GM06990 (cell line): ENCODE measurements at regions not wholly inside any gene's neighbourhood (a gene's known extent, or its start where the extent isn't known, plus 50 kb on each side); places are given as distances from the start of the nearest gene placed in this dataset.

ENCODE experiments used
- DNase-seq: peaks from one replicate; pipeline ENCODE4 v3.0.0-alpha.2; 2011; ENCODE audit not compliant: insufficient read length; ENCODE audit errors: extremely low read depth
- H3K27me3 ChIP-seq: replicated peaks from 2 replicates; pipeline ENCODE4 v1.6.0; 2011; ENCODE audit warnings: low read length; ENCODE audit not compliant: control insufficient read depth, insufficient read depth
- H3K36me3 ChIP-seq: 2 replicates; pipeline ENCODE4 v1.5.1; 2011; ENCODE audit warnings: low read length; ENCODE audit not compliant: control insufficient read depth, insufficient read depth
- H3K4me3 ChIP-seq: replicated peaks from 2 replicates; pipeline ENCODE4 v1.5.1; 2011; ENCODE audit warnings: low read depth, mild to moderate bottlenecking, control low read depth, low read length
- TF ChIP-seq, protein P1 (sequence below): IDR thresholded peaks from 2 replicates; pipeline ENCODE4 v1.5.1; 2011; ENCODE audit warnings: low read length, control low read depth, mild to moderate bottlenecking, inconsistent platforms; ENCODE audit not compliant: insufficient read depth, poor library complexity, severe bottlenecking

DNA sequence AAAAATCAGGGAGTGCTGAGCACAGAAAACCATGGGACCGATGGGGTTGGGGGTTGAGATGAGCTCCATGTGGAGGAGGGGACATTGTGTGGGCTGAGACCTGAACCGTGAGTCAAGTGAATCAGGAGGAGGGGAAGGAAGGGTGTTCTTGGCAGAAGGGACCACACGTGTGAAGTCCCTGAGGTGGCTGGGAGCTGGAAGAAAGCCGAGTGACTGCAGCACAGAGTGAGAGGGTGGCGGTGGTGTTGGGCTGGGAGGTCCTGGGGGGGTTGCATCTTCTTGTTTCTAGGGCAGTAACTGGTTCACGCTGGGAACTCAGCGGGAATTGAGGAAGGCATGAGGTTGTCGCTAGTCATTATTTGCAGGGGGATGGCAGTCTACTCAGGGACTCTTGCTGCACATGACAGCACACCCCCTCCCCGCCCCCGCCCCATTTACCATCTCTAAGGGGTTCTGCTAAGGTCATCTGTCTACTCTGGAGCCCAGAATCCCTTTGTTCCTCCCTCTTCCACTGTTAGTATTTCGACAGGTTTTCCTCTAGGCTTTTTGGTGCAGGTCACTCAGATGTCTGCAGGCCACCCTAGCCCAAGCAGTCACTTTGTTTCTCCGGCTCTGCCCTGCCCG lies 254.3 kb downstream of the TLE3 start:
- Histone ChIP-seq H3K4me3 (no peak overlapping the region), H3K27me3 (peaks cover 1% of the 10 kb centered on the region; the same call in 1 of the 2 replicates), H3K36me3 (no peaks in the 10 kb centered on the region)
- TF ChIP-seq, protein P1, sequence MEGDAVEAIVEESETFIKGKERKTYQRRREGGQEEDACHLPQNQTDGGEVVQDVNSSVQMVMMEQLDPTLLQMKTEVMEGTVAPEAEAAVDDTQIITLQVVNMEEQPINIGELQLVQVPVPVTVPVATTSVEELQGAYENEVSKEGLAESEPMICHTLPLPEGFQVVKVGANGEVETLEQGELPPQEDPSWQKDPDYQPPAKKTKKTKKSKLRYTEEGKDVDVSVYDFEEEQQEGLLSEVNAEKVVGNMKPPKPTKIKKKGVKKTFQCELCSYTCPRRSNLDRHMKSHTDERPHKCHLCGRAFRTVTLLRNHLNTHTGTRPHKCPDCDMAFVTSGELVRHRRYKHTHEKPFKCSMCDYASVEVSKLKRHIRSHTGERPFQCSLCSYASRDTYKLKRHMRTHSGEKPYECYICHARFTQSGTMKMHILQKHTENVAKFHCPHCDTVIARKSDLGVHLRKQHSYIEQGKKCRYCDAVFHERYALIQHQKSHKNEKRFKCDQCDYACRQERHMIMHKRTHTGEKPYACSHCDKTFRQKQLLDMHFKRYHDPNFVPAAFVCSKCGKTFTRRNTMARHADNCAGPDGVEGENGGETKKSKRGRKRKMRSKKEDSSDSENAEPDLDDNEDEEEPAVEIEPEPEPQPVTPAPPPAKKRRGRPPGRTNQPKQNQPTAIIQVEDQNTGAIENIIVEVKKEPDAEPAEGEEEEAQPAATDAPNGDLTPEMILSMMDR, result no peak
- no peak for DNase-seq

DNA sequence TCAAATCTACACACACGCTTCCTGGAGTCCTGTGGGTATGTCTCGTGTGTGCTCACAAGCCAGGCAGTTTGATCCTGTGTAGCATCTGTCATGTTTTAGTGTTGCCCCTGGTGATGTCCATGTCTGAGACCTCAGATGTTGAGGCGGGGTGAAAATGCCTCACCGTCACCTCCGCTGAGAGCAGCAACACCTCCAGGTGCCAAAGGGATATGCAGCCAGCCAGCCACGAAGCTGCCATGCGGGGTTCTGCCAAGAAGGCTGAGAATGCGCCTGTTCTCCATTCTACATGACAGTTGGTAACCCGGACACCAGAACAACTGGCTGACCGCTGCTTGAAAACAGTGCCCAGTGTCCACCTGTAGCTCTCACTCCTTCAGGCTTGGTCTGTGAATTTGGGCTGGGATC lies 253.8 kb downstream of the TLE3 start:
- TF ChIP-seq, protein P1, result no peak
- Histone ChIP-seq H3K27me3 (peaks cover 1% of the 10 kb centered on the region; the same call in 1 of the 2 replicates), H3K4me3 (no peak overlapping the region), H3K36me3 (no peaks in the 10 kb centered on the region)
- no peak for DNase-seq

DNA sequence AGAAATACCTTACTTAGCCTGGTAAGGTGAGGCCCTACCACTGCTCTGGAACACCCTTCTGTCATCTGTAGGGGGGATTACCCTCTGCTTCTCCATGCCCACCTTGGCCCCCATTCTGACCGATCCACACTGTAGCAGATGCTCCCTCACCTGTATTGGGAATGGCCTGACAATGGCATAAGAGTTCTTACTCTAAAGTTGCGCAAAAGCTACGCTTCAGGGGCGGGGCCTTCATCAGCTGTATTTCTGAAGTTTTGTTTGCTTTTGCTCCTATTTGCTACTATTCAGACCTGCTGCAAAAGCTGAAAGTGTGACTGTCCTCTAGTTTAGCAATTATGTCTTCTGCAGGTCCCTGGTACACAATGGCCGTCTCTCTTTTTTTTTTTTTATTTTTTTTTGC lies 252.6 kb downstream of the TLE3 start:
- TF ChIP-seq, protein P1, result no peak
- H3K36me3 ChIP-seq, result no peaks in the 10 kb centered on the region
- DNase-seq, result no peak
- H3K4me3 ChIP-seq, result no peak overlapping the region
- no peaks in the 10 kb centered on the region; the same call in 1 of the 2 replicates for H3K27me3 ChIP-seq

DNA sequence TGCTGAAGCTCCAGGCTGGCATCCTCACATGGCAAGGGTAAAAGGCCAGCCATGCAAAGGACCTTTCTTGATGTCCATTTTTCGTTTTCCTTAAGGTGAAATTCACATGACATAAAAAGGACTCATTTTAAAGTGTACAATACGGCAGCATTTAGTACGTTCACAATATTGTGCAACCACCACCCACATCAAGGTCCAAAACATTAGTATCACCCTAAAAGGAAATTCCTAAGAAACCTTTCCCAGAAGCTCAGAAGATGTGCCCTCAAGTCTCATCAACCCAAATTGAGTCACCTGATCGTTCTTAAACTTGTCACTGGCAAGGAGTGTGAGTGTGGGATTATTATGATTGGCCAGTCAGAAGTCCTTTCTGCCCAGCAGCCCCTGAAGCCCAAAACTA lies 250.1 kb downstream of the TLE3 start:
- no peaks in the 10 kb centered on the region; the same call in none of the 2 replicates for H3K27me3 ChIP-seq
- no peak overlapping the region for H3K4me3 ChIP-seq
- TF ChIP-seq, protein P1, result no peak
- no peak for DNase-seq
- H3K36me3 ChIP-seq, result no peaks in the 10 kb centered on the region

DNA sequence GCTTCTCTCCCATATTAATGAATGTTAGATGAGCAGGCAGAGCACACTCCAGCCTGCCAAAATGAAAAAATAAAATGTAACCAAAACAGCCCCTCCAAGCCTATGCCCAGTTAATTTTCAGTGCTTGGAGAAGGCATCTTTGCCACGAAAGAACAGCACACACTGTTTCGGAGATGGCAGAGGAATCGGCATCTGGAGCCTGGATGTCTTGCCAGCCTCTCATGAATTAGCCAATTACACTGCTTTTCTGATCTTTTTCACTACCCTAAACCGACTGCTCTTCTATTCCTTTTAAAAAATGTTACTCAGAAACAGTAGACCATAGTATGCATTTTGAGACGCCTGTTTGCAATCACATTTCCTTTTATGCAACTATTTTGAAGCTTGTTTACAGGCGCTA lies 249.6 kb downstream of the TLE3 start:
- Histone ChIP-seq H3K27me3 (no peaks in the 10 kb centered on the region; the same call in none of the 2 replicates), H3K36me3 (no peaks in the 10 kb centered on the region), H3K4me3 (no peak overlapping the region)
- no peak for DNase-seq
- TF ChIP-seq, protein P1, result no peak
